WTC11 (cell line): ENCODE measurements at regions not wholly inside any gene's neighbourhood (a gene's known extent, or its start where the extent isn't known, plus 50 kb on each side); places are given as distances from the start of the nearest gene placed in this dataset.

Experiments used
- ATAC-seq: fragments of 200-7000 bp; cut with Tn5 transposase; 2 replicates; pipeline ENCODE4 v1.10.0; 2021; ENCODE audit warnings: mild to moderate bottlenecking, moderate library complexity
- CTCF ChIA-PET: fragments of 300-600 bp; sonication (Branson Sonifier 250); formaldehyde crosslinking; loops from one replicate; lab custom pipeline; 2021; ENCODE audit warnings: antibody characterized with exemption; lab: Charles Lee
- POLR2A ChIA-PET: fragments of 350-600 bp; sonication (Branson Sonifier 250); formaldehyde crosslinking; loops from one replicate; lab custom pipeline; 2021; ENCODE audit warnings: antibody characterized with exemption; lab: Charles Lee
- DNase-seq: peaks from one replicate; pipeline ENCODE4 v3.0.0; 2021; ENCODE audit warnings: low spot score
- H3K27ac Mint-ChIP-seq: 2 replicates; pipeline ENCODE4 v1.8.0; 2021; ENCODE audit warnings: mixed read lengths
- H3K27me3 Mint-ChIP-seq: 2 replicates; pipeline ENCODE4 v1.8.0; 2021; ENCODE audit warnings: low read depth, mild to moderate bottlenecking, moderate library complexity, mixed read lengths
- H3K36me3 Mint-ChIP-seq: 2 replicates; pipeline ENCODE4 v1.8.0; 2021; ENCODE audit warnings: mixed read lengths
- H3K4me1 Mint-ChIP-seq: 2 replicates; pipeline ENCODE4 v1.8.0; 2022; ENCODE audit warnings: mixed read lengths
- H3K4me3 Mint-ChIP-seq: 2 replicates; pipeline ENCODE4 v1.8.0; 2021; ENCODE audit warnings: mild to moderate bottlenecking, moderate library complexity, mixed read lengths
- H3K9me3 Mint-ChIP-seq: 2 replicates; pipeline ENCODE4 v1.8.0; 2021; ENCODE audit warnings: mixed read lengths
- EMX1 ChIP-seq: fragments of 250-450 bp; sonication (Bioruptor Pico); IDR thresholded peaks from 2 replicates; pipeline ENCODE4 v1.8.0; 2021; ENCODE audit warnings: mild to moderate bottlenecking
- FOXJ3 ChIP-seq: sonication (generic); formaldehyde crosslinking; IDR thresholded peaks from 2 replicates; pipeline ENCODE4 v1.9.0; 2021; ENCODE audit warnings: missing genetic modification reagents, mild to moderate bottlenecking, borderline replicate concordance
- FOXP1 ChIP-seq: sonication (generic); formaldehyde crosslinking; IDR thresholded peaks from 2 replicates; pipeline ENCODE4 v1.8.0; 2022; ENCODE audit warnings: missing genetic modification reagents, mild to moderate bottlenecking, moderate library complexity, borderline replicate concordance
- GABPB1 ChIP-seq: sonication (generic); formaldehyde crosslinking; IDR thresholded peaks from 2 replicates; pipeline ENCODE4 v1.8.1; 2023; ENCODE audit warnings: mild to moderate bottlenecking, missing genetic modification reagents
- GTF2I ChIP-seq: fragments of 250-450 bp; sonication (Bioruptor Pico); conservative IDR thresholded peaks from 2 replicates; pipeline ENCODE4 v1.4.0; 2021; ENCODE audit warnings: mild to moderate bottlenecking
- IRF2 ChIP-seq: sonication (generic); formaldehyde crosslinking; IDR thresholded peaks from 2 replicates; pipeline ENCODE4 v1.8.0; 2022; ENCODE audit warnings: low read depth, missing genetic modification reagents, borderline replicate concordance
- JAZF1 ChIP-seq: fragments of 250-450 bp; sonication (Bioruptor Pico); IDR thresholded peaks from 2 replicates; pipeline ENCODE4 v1.9.0; 2021; ENCODE audit warnings: moderate library complexity, mild to moderate bottlenecking, inconsistent platforms
- JUN ChIP-seq: sonication (generic); formaldehyde crosslinking; IDR thresholded peaks from 2 replicates; pipeline ENCODE4 v1.8.0; 2023; ENCODE audit warnings: mild to moderate bottlenecking, missing genetic modification reagents
- NR2C2 ChIP-seq: sonication (generic); formaldehyde crosslinking; IDR thresholded peaks from 2 replicates; pipeline ENCODE4 v1.8.0; 2022; ENCODE audit warnings: mild to moderate bottlenecking, missing genetic modification reagents
- PRRX2 ChIP-seq: fragments of 250-450 bp; sonication (Bioruptor Pico); IDR thresholded peaks from 2 replicates; pipeline ENCODE4 v1.8.0; 2021; ENCODE audit warnings: mild to moderate bottlenecking
- TEAD4 ChIP-seq: sonication (generic); formaldehyde crosslinking; IDR thresholded peaks from 2 replicates; pipeline ENCODE4 v1.8.0; 2022; ENCODE audit warnings: mild to moderate bottlenecking, missing genetic modification reagents
- ZBTB21 ChIP-seq: sonication (generic); formaldehyde crosslinking; IDR thresholded peaks from 2 replicates; pipeline ENCODE4 v1.8.1; 2023; ENCODE audit warnings: mild to moderate bottlenecking, missing genetic modification reagents, borderline replicate concordance
- ZNF317 ChIP-seq: sonication (generic); formaldehyde crosslinking; IDR thresholded peaks from 2 replicates; pipeline ENCODE4 v1.8.1; 2023; ENCODE audit warnings: low read depth, mild to moderate bottlenecking, moderate library complexity, missing genetic modification reagents, borderline replicate concordance
- ZNF423 ChIP-seq: fragments of 250-450 bp; sonication (Bioruptor Pico); IDR thresholded peaks from 2 replicates; pipeline ENCODE4 v2.1.2; 2022; ENCODE audit warnings: mild to moderate bottlenecking, moderate library complexity
- ZSCAN18 ChIP-seq: fragments of 250-450 bp; sonication (Bioruptor Pico); IDR thresholded peaks from 2 replicates; pipeline ENCODE4 v2.1.2; 2022; ENCODE audit warnings: mild to moderate bottlenecking, moderate library complexity
- TF ChIP-seq, protein P1 (sequence below): sonication (generic); formaldehyde crosslinking; IDR thresholded peaks from 2 replicates; pipeline ENCODE4 v1.8.1; 2023; ENCODE audit warnings: mild to moderate bottlenecking, missing genetic modification reagents
- TF ChIP-seq, protein P2 (sequence below): sonication (generic); formaldehyde crosslinking; IDR thresholded peaks from 2 replicates; pipeline ENCODE4 v1.8.1; 2022; ENCODE audit warnings: missing genetic modification reagents, borderline replicate concordance

DNA sequence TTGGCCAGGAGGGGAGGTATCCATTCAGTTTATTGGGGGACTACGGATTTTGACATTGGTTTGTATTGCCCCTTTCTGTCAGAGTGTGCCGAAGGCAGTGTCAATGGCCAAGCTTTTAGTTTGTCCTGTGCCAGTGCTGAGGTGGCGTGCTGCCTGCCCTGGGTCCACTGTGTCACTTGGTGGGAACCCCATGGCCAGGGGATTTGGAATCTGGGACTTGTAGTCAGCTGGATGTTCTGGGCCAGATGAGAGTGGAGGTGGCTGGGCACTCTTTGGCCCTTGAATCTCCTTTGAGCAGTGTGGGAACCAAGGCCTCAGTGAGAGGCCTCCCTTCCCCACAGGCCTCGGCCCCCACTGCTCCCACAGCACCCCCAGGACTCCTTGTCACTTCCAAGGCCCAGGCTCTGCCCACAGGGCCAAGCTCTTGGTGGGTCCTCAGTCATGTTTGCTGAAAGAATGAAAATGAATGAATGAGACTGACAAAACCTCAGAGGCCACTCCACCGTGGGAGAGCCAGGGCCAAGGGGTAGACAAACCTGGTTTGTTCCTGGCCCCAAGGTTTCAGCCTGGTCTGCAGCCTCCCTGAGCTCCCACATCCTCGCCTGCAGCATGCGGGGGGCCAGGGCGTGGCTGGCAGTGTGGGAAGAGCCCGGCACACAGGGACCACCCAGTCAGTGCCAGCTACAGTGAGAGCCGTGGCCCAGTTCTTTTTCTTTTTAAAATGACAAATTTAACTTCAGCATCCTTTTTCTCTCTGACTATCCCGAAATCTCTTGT is 412.2 kb downstream of the MATN1 start:
- Mint-ChIP-seq H3K4me1 (peaks cover 7% of the 10 kb centered on the region), H3K27ac (no peak overlapping the region), H3K27me3 (no peaks in the 10 kb centered on the region), H3K36me3 (no peaks in the 10 kb centered on the region), H3K9me3 (peaks cover 2% of the 10 kb centered on the region), H3K4me3 (no peak overlapping the region)
- ChIA-PET CTCF (interaction anchor here (0.7 to 2.1 kb wide), 2 partner anchors 69 to 397 kb away, joined by 4 read pairs; no protein-coding TSS in a partner anchor), POLR2A (no interaction called here)
- no peak for ATAC-seq
- TF ChIP-seq FOXP1, result no peak
- no peak for TF ChIP-seq FOXJ3 (CRISPR knock-in tag)
- no peak for TF ChIP-seq NR2C2 (CRISPR knock-in tag)
- no peak for TF ChIP-seq JAZF1 (CRISPR knock-in tag)
- TF ChIP-seq GABPB1, result no peak
- TF ChIP-seq IRF2, result no peak
- TF ChIP-seq ZSCAN18 (CRISPR knock-in tag), result no peak
- TF ChIP-seq, protein P1, sequence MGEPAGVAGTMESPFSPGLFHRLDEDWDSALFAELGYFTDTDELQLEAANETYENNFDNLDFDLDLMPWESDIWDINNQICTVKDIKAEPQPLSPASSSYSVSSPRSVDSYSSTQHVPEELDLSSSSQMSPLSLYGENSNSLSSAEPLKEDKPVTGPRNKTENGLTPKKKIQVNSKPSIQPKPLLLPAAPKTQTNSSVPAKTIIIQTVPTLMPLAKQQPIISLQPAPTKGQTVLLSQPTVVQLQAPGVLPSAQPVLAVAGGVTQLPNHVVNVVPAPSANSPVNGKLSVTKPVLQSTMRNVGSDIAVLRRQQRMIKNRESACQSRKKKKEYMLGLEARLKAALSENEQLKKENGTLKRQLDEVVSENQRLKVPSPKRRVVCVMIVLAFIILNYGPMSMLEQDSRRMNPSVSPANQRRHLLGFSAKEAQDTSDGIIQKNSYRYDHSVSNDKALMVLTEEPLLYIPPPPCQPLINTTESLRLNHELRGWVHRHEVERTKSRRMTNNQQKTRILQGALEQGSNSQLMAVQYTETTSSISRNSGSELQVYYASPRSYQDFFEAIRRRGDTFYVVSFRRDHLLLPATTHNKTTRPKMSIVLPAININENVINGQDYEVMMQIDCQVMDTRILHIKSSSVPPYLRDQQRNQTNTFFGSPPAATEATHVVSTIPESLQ, result no peak
- TF ChIP-seq TEAD4, result no peak
- TF ChIP-seq JUN (CRISPR knock-in tag), result no peak
- DNase-seq, result no peak

DNA sequence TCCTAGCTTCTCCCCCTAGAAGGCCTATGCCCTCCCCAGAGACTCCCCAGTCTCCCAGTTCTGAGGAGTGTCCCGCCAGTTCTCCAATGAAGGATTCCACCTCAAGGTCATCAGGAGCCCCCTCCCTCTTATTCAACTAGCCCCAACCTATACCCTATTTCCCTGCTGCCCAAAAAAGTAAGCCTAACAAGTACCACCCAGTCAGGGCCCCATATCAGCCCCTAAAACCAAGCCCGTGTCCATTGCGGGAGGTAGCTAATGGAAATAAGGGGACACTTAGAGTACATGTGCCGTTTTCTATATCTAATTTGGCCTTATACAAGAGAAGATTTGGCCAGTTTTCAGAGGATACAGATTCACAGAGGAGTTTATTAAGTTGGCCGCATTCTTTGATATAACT is 416.2 kb downstream of the MATN1 start:
- Mint-ChIP-seq H3K27ac (no peak overlapping the region), H3K36me3 (no peaks in the 10 kb centered on the region), H3K4me1 (peaks cover 4% of the 10 kb centered on the region)
- no peak for DNase-seq
- TF ChIP-seq ZBTB21 (CRISPR knock-in tag) (no peak), ZNF423 (CRISPR knock-in tag) (no peak), ZNF317 (CRISPR knock-in tag) (no peak), PRRX2 (CRISPR knock-in tag) (no peak)
- TF ChIP-seq, protein P2, sequence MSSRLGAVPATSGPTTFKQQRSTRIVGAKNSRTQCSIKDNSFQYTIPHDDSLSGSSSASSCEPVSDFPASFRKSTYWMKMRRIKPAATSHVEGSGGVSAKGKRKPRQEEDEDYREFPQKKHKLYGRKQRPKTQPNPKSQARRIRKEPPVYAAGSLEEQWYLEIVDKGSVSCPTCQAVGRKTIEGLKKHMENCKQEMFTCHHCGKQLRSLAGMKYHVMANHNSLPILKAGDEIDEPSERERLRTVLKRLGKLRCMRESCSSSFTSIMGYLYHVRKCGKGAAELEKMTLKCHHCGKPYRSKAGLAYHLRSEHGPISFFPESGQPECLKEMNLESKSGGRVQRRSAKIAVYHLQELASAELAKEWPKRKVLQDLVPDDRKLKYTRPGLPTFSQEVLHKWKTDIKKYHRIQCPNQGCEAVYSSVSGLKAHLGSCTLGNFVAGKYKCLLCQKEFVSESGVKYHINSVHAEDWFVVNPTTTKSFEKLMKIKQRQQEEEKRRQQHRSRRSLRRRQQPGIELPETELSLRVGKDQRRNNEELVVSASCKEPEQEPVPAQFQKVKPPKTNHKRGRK (CRISPR knock-in tag), result no peak
- TF ChIP-seq, all 79 proteins: peak for 0
- H3K27me3 Mint-ChIP-seq, result no peaks in the 10 kb centered on the region; the same call in 1 of the 2 replicates
- ChIA-PET POLR2A (no interaction called here), CTCF (no interaction called here)
- no peak for ATAC-seq
- H3K9me3 Mint-ChIP-seq, result peaks cover 8% of the 10 kb centered on the region
- no peak overlapping the region for H3K4me3 Mint-ChIP-seq

- Mint-ChIP-seq H3K36me3 (no peaks in the 10 kb centered on the region), H3K27ac (no peak overlapping the region), H3K4me1 (peaks cover 5% of the 10 kb centered on the region; the same call in 1 of the 2 replicates), H3K4me3 (no peak overlapping the region), H3K9me3 (peaks cover 8% of the 10 kb centered on the region), H3K27me3 (no peaks in the 10 kb centered on the region; the same call in 1 of the 2 replicates)
- ATAC-seq (no peak), DNase-seq (no peak)
- TF ChIP-seq GTF2I (no peak), EMX1 (CRISPR knock-in tag) (no peak)
- ChIA-PET POLR2A (no interaction called here), CTCF (interaction anchor here (0.6 kb wide), 1 partner anchor 75 kb away, joined by 3 read pairs; no protein-coding TSS in a partner anchor)
These were observed 417.9 kb downstream of the MATN1 start for GRCh38 chr1:30305519-30305918.
